Muscle of arm (tissue), 1 donor: ENCODE measurements at regions not wholly inside any gene's neighbourhood (a gene's known extent, or its start where the extent isn't known, plus 50 kb on each side); places are given as distances from the start of the nearest gene placed in this dataset.

Experiments
- DNase-seq: peaks from one replicate; pipeline ENCODE4 v3.0.0-alpha.2; 2013

DNA sequence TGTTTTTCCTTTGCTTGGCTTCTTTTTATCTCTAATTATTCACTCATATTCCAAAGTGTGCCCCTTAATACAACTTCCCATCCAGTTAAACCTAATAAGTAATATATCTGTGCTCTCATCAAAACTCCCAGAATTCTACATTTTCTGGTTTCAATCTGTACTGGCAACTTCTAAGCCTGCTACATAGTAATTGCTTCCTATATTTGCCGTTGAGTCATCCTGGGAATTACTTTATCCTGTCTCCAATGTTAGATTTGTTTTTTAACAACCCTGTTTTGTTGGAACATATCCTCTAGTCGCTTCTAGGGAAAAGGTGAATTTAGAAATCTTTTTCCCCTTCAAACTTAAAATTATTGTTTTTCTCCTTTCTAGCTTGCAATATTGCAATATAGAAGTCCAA, 620.5 kb upstream of the PKN2 start:
- DNase-seq = peak; percentile 15

DNA sequence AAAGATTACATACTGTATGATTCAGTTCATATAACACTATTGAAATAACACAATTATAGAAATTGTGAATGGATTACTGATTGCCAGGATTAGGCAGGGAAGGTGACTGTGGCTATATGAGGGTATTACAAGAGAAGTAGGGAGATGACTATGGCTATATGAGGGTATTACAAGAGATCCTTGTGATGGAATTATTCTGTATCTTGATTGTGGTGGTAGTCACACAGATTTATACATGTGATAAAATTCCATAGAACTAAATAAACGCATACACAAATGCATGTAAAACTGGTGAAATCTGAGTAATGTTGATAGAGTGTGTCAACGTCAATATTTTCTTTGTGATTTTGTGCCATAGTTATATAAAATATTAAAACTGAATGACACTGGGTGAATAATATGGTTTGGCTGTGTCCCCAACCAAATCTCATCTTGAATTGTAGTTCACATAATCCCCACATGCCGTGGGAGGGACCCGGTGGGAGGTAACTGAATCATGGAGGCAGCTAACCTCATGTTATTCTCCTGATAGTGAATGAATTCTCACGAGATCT, 615.6 kb upstream of the PKN2 start:
- DNase-seq = no peak

DNA sequence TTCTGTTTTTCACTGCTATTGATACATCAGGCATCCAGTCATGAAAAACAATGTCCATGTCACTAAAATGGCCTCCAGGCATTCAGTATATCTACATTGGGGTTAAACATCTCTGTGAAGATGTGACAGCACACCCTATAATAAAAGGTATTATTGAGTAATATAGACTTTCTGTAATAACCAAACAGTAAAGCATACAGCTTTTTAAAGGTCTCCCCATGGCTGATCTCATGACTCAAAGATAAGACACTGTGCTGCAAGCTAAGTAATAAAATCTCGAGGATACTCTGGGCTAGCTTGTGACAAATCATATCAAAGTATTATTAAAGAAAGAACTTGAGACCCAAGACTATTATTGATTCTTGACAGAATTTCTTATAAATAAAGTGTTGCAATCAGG, 613.1 kb upstream of the PKN2 start:
- DNase-seq = no peak

DNA sequence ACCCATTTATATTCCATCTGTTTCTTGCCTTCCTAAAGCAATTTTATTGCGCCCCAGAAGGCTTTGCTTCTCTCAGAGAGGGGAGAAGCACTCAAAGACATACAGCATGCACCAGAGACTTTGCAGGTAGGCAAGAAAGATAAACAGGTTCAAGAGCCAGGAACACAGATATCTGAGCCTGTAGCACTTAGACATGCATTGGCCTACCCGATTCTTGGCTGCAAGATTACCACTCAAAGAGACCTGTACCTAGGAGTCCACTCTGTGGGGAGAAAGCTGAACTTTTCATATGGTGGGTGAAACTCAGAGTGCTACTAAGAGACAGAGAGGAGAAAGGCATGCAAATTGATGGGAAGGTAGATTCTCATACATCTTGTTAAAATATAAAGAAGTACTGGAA, 609.4 kb upstream of the PKN2 start:
- no peak for DNase-seq

GRCh38 chr1:88075813-88076212, 608.3 kb upstream of the PKN2 start:
- no peak for DNase-seq

DNA sequence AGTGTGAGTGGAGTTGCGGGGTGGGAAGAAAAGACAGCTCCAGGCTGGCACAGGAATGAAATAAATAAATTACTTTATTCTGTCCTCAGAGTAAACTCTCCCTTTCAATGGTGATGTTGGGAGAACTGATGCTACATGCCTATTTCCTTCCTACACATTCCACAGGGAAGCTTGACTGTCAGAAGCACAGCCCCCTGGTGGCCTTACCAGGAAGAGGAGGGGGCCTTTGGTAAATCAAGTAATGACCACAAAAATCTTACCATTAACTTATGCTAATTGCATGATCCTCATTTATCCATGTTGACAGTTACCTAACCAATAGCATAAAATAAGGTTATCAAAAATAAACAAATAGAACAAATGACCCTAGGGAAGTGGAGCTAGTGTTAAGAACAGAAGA, 605.0 kb upstream of the PKN2 start:
- no peak for DNase-seq

DNA sequence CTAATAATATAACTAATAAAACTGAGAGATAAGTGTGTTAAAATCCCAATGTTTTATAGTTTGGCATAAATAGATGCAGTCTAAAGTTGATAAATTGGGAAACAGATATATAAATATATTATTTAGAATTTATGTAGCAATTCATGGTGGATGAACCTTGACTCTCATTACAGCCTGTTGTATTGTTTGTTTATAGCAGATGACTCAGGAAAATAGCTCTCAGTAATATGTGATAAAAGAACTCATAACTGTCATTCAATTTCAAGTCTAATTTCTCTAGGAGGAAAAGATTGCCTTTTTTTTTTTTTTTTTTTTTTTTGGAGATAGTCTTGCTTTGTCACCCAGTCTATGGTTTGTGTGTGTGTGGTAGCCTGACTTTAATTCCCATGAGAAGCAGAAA, 603.2 kb upstream of the PKN2 start:
- no peak for DNase-seq

DNA sequence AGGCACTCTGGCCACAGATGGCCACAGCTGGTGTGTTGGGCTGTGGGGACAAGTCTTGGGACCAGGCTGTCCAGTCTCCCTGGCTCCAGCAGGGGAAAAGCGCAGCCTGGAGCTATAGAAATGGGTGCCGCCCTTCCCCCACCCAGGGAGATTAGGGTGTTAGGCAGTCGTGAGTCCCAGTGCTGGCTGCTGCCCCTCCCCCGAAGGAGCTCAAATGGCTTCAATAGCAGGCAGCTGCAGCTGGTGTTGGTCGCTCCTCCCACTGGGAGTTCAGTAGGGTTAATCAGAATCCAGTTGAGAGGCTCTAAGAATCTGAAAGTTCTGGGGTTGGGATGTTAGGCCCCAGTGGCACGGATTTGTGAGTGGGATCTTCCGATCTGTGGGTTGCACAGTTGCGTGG, 595.6 kb upstream of the PKN2 start:
- DNase-seq = no peak

DNA sequence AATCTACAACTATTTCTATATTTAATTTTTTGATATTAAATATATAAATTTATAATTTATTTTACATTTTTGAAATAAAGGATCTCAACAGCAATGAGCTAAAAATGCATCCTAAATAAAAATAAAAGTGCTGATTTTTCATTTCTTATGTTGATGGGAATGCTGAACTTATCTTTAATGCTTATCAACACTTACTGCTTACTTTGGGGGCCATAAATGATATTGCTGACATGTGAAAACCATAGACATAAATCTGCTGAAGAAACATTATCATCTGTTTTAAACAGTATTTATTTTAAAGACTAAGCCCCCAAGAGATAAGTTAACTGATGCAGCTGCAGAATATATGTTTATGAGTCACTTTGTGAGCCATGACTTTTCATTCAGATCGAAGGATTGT, 594.1 kb upstream of the PKN2 start:
- no peak for DNase-seq

- DNase-seq = no peak
These were observed 585.2 kb upstream of the PKN2 start for GRCh38 chr1:88098881-88099280.

GRCh38 chr1:88101041-88101440, 583.0 kb upstream of the PKN2 start:
- no peak for DNase-seq

GRCh38 chr1:88104236-88104635, 579.8 kb upstream of the PKN2 start:
- DNase-seq = no peak

DNA sequence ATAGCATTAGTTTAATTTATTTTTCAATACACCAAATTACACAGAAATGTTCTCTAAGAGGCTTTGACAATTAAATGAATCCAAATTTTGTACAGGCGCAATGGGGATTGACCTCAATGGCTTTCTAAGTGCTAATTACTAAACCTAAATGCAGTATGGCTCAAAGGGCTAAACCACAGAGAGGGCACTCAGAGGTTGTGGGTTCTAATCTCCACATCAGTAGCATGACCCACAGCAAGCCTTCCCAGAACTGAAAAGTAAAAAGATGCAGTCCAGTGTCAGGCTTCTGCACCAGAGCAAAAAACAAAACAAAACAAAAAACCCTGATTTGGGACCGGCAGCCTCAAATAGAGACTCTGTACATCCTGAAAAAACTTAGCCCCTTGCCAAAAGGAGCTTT, 579.2 kb upstream of the PKN2 start:
- no peak for DNase-seq

DNA sequence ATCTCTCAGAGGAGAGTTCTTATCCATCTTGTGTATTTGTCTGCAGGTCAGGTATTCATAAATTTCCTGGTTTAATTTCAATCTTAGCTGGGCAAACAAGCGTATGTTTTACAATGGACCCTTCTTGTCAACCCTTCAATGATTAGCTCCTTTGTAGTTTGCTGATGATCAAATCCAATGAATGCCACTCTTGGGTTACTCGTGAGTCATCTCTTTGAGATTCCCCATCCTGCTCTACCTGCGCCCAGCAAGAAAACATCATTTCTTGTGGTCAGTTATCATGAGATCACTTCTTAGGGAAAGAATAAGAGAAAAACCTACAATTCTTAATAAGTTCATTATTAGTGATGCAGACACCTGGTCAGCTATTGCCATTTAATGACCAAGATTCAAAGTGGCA, 572.3 kb upstream of the PKN2 start:
- no peak for DNase-seq

GRCh38 chr1:88117597-88117996, 566.5 kb upstream of the PKN2 start:
- no peak for DNase-seq

- no peak for DNase-seq
These were observed 565.8 kb upstream of the PKN2 start for GRCh38 chr1:88118176-88118845.

DNA sequence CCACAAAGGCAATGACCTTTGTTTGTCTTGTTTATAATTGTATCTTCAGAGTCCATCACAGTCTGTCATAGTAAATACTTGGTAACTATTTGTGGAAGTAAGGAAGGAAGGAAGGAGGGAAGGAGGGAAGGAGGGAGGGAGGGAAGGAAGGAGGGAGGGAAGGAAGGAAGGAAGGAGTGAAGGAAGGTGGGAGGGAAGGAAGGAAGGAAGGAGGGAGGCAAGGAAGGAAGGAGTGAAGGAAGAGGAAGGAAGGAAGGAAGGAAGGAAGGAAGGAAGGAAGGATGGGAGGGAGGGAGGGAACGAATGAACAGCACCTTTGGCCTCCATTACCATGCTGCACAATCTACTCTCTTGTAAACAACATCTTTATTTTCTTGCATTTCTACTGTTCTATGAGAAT, 559.5 kb upstream of the PKN2 start:
- no peak for DNase-seq

- no peak for DNase-seq
These were observed 557.6 kb upstream of the PKN2 start for GRCh38 chr1:88126467-88126866.

- no peak for DNase-seq
These were observed 550.1 kb upstream of the PKN2 start for GRCh38 chr1:88133991-88134390.

- no peak for DNase-seq
These were observed 548.8 kb upstream of the PKN2 start for GRCh38 chr1:88134983-88135921.

DNA sequence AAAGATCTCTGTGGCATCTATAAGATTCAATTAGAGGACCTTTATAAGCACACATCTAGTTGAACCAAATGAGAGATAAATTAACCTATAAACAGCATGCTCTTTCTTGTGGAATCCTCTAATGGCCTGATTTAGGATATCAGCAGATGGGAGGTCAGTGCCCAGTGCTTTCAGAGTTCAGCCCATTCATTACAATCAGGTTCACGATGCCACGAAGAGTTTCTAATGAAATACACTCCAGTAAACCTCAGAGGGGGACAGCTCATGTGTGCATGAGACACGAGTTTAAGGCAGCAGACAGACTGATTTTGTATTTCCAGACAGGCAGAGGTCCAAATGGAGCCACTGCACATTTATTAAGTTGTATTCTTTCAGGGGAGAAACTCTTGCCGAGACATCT, 544.4 kb upstream of the PKN2 start:
- no peak for DNase-seq

DNA sequence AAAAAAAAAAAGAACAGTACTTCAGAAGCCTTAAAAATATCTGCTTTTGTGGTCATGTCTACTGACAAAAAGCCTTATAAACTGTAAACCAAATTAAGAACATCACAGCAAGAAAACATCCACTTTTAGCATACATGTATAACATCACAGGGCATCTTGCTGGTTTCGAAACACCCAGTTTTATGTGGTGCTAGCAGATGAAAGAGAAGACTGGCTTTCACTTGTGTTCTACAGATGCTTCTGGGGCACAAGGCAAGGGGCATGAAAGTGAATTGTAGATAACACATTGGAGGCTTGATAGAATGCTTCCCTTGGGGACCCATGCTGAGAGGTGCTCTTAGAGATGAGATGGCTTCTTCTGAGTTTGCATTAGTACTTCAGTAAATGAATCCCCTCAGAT, 543.7 kb upstream of the PKN2 start:
- DNase-seq = no peak

- no peak for DNase-seq
These were observed 542.5 kb upstream of the PKN2 start for GRCh38 chr1:88141499-88142074.
